Psoas muscle (tissue), 7 donors: ENCODE measurements at regions not wholly inside any gene's neighbourhood (a gene's known extent, or its start where the extent isn't known, plus 50 kb on each side); places are given as distances from the start of the nearest gene placed in this dataset.
A peak's percentile ranks its signal among the peaks of the same experiment; 100 is the strongest.

Experiments
- ATAC-seq, 4 donors: fragments of 200-7000 bp; cut with Tn5 transposase; one replicate each; pipeline ENCODE4 v1.9.1; 2020; ENCODE audit warnings: moderate library complexity in 3 of 4, mild to moderate bottlenecking in 2 of 4
- DNase-seq, 2 donors: peaks; one replicate each; pipeline ENCODE4 v3.0.0-alpha.2; 2020
- H3K27ac ChIP-seq: fragments of 200-600 bp; one replicate; pipeline ENCODE4 v1.8.0; 2022
- H3K27me3 ChIP-seq, 3 donors: fragments of 200-600 bp in 1 of 3; one replicate each; pipeline versions ENCODE4 v1.6.1 to v1.8.0; 2013 to 2022; ENCODE audit warnings: low read length in 2 of 3, mild to moderate bottlenecking in 2 of 3, moderate library complexity in 1 of 3; ENCODE audit not compliant: insufficient read depth in 3 of 3
- H3K36me3 ChIP-seq, 2 donors: fragments of 200-600 bp in 1 of 2; one replicate each; pipeline versions ENCODE4 v1.6.1 to v1.8.0; 2013 to 2022; ENCODE audit warnings: low read depth in 1 of 2, mild to moderate bottlenecking in 1 of 2, moderate library complexity in 1 of 2; ENCODE audit not compliant: insufficient read depth in 1 of 2
- H3K4me1 ChIP-seq: fragments of 200-600 bp; one replicate; pipeline ENCODE4 v1.8.0; 2022
- H3K4me3 ChIP-seq: fragments of 200-600 bp; one replicate; pipeline ENCODE4 v1.8.0; 2022; ENCODE audit warnings: mild to moderate bottlenecking
- H3K9me3 ChIP-seq: fragments of 200-600 bp; one replicate; pipeline ENCODE4 v1.8.0; 2022
- WGBS, 3 donors: extraction: QIAGEN DNeasy Blood & Tissue Kit; methylation state at CpG; one replicate each; pipeline versions ENCODE4 v1.1.6 to v1.1.7; 2013; 5-methylcytosine and 5-hydroxymethylcytosine counted together
- intact Hi-C, 2 donors: fragments of 100-400 bp; cut with DNase I; formaldehyde crosslinking; loops; one replicate each; pipeline versions ENCODE4 v1.11.0 to v1.14.2; 2022
- TF ChIP-seq, protein P1 (sequence below): fragments of 200-600 bp; IDR thresholded peaks from one replicate; pipeline ENCODE4 v1.8.0; 2022; ENCODE audit warnings: antibody characterized with exemption
- donor health status: healthy with polysubstance abuse.
- donor health status: DM: no; HTN: no; CAD: no; lungs with moderate emphysema.
- donor health status: Bipolar disorder and iron deficiency.
- donor health status: healthy.
- donor health status: DM: yes; HTN: yes; CAD: no.
- donor health status: DM: no; HTN: no; CAD: no.
- donor health status: DM: yes; HTN: yes; CAD: no.

GRCh38 chr1:177567393-177567792 is 396.6 kb downstream of the BRINP2 start:
- intact Hi-C loops: no loop called here
- H3K27me3 ChIP-seq: no peaks in the 10 kb centered on the region
- H3K9me3 ChIP-seq: no peaks in the 10 kb centered on the region
- DNase-seq (no peak), ATAC-seq (peak in 2 of 4 donors; percentile 62 to 64)
- no peaks in the 10 kb centered on the region for H3K4me1 ChIP-seq
- H3K27ac ChIP-seq: no peak overlapping the region
- no peaks in the 10 kb centered on the region for H3K36me3 ChIP-seq
- 64 to 73% (median 65%) methylated on average over 1 of the region's 1 CpG for WGBS, 3 donors
- no peak overlapping the region for H3K4me3 ChIP-seq
- TF ChIP-seq, protein P1, sequence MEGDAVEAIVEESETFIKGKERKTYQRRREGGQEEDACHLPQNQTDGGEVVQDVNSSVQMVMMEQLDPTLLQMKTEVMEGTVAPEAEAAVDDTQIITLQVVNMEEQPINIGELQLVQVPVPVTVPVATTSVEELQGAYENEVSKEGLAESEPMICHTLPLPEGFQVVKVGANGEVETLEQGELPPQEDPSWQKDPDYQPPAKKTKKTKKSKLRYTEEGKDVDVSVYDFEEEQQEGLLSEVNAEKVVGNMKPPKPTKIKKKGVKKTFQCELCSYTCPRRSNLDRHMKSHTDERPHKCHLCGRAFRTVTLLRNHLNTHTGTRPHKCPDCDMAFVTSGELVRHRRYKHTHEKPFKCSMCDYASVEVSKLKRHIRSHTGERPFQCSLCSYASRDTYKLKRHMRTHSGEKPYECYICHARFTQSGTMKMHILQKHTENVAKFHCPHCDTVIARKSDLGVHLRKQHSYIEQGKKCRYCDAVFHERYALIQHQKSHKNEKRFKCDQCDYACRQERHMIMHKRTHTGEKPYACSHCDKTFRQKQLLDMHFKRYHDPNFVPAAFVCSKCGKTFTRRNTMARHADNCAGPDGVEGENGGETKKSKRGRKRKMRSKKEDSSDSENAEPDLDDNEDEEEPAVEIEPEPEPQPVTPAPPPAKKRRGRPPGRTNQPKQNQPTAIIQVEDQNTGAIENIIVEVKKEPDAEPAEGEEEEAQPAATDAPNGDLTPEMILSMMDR: peak; percentile 41

GRCh38 chr1:177566495-177566894 is 395.7 kb downstream of the BRINP2 start:
- TF ChIP-seq, protein P1: no peak
- no peaks in the 10 kb centered on the region for H3K27me3 ChIP-seq
- no peaks in the 10 kb centered on the region for H3K4me1 ChIP-seq
- 61 to 62% (median 62%) methylated on average over 3 of the region's 3 CpGs for WGBS, 3 donors
- H3K36me3 ChIP-seq: no peaks in the 10 kb centered on the region
- no peaks in the 10 kb centered on the region for H3K9me3 ChIP-seq
- ATAC-seq: no peak
- H3K27ac ChIP-seq: no peak overlapping the region
- DNase-seq: no peak
- no peak overlapping the region for H3K4me3 ChIP-seq
- intact Hi-C loops: no loop called here

- H3K36me3 ChIP-seq: no peaks in the 10 kb centered on the region
- WGBS, 3 donors: 62 to 86% (median 77%) methylated on average over 1 of the region's 1 CpG
- TF ChIP-seq, protein P1: no peak
- H3K9me3 ChIP-seq: no peaks in the 10 kb centered on the region
- H3K4me1 ChIP-seq: no peaks in the 10 kb centered on the region
- DNase-seq: no peak
- no peak for ATAC-seq
- H3K27ac ChIP-seq: no peak overlapping the region
- H3K27me3 ChIP-seq: no peaks in the 10 kb centered on the region
- intact Hi-C loops: no loop called here
- no peak overlapping the region for H3K4me3 ChIP-seq
Measured at GRCh38 chr1:177561436-177561835, 390.7 kb downstream of the BRINP2 start.

DNA sequence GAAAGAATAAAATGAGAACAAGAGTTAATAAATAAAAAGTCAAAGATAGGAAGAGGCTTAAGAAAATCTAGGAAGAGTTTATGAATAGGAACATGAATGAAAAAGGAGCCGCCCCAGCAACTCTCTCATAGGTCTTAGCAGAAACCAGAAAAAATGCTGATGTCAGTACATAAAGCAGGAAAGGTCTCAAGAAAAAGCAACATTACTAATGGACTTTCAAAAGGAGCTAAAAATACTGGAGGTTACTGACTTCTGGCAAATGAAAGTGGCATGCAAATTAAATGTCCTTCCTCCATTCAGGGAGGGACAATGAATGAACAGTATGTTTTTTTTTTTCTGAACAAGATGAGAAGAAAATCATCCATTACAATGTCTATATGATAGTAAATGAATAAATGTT is 387.6 kb downstream of the BRINP2 start:
- no peaks in the 10 kb centered on the region for H3K9me3 ChIP-seq
- no peak overlapping the region for H3K27ac ChIP-seq
- intact Hi-C loops: no loop called here
- H3K36me3 ChIP-seq: no peaks in the 10 kb centered on the region
- TF ChIP-seq, protein P1: no peak
- no peak for DNase-seq
- H3K4me1 ChIP-seq: no peaks in the 10 kb centered on the region
- no peaks in the 10 kb centered on the region for H3K27me3 ChIP-seq
- no peak overlapping the region for H3K4me3 ChIP-seq
- 64 to 86% (median 77%) methylated on average over 1 of the region's 1 CpG for WGBS, 3 donors
- ATAC-seq: no peak

- Histone ChIP-seq H3K27ac (no peak overlapping the region), H3K9me3 (peaks cover 9% of the 10 kb centered on the region), H3K36me3 (no peaks in the 10 kb centered on the region), H3K4me1 (no peaks in the 10 kb centered on the region), H3K27me3 (no peaks in the 10 kb centered on the region), H3K4me3 (no peak overlapping the region)
- TF ChIP-seq, protein P1: no peak
- no peak for DNase-seq
- intact Hi-C loops: no loop called here
- no peak for ATAC-seq
- WGBS, 3 donors: 45 to 60% (median 46%) methylated on average over 1 of the region's 1 CpG
Measured at GRCh38 chr1:177556163-177556562, 385.4 kb downstream of the BRINP2 start.
